ELF-1 (cell line): ENCODE measurements at regions not wholly inside any gene's neighbourhood (a gene's known extent, or its start where the extent isn't known, plus 50 kb on each side); places are given as distances from the start of the nearest gene placed in this dataset.
A peak's percentile ranks its signal among the peaks of the same experiment; 100 is the strongest.

Experiments used
- DNase-seq: peaks from one replicate; pipeline ENCODE4 v3.0.0-alpha.2; 2016; ENCODE audit warnings: low read depth, low spot score

- DNase-seq: peak; percentile 20
Measured at GRCh38 chr15:36458411-36458810, 121.0 kb upstream of the CDIN1 start.

GRCh38 chr15:36465304-36465703 is 114.1 kb upstream of the CDIN1 start:
- DNase-seq: no peak

- DNase-seq: no peak
Measured at GRCh38 chr15:36468746-36469145, 110.7 kb upstream of the CDIN1 start.

GRCh38 chr15:36469311-36469966 is 110.0 kb upstream of the CDIN1 start:
- DNase-seq: no peak

- DNase-seq: no peak
Measured at GRCh38 chr15:36472672-36473071, 106.8 kb upstream of the CDIN1 start.

GRCh38 chr15:36478561-36478960 is 100.9 kb upstream of the CDIN1 start:
- DNase-seq: no peak

GRCh38 chr15:36479200-36479896 is 100.1 kb upstream of the CDIN1 start:
- DNase-seq: no peak

- no peak for DNase-seq
Measured at GRCh38 chr15:36481156-36481555, 98.3 kb upstream of the CDIN1 start.

- DNase-seq: no peak
Measured at GRCh38 chr15:36483409-36483808, 96.0 kb upstream of the CDIN1 start.

GRCh38 chr15:36484038-36484778 is 95.2 kb upstream of the CDIN1 start:
- DNase-seq: no peak

GRCh38 chr15:36491912-36492311 is 87.5 kb upstream of the CDIN1 start:
- DNase-seq: no peak

GRCh38 chr15:36495456-36495991 is 83.9 kb upstream of the CDIN1 start:
- DNase-seq: no peak

- DNase-seq: no peak
Measured at GRCh38 chr15:36497901-36498300, 81.5 kb upstream of the CDIN1 start.

GRCh38 chr15:36498401-36498800 is 81.0 kb upstream of the CDIN1 start:
- DNase-seq: no peak

- no peak for DNase-seq
Measured at GRCh38 chr15:36498916-36499315, 80.5 kb upstream of the CDIN1 start.

GRCh38 chr15:36499412-36500389 is 79.7 kb upstream of the CDIN1 start:
- no peak for DNase-seq

GRCh38 chr15:36501063-36501678 is 78.3 kb upstream of the CDIN1 start:
- DNase-seq: peak; percentile 52

- DNase-seq: no peak
Measured at GRCh38 chr15:36502509-36502908, 76.9 kb upstream of the CDIN1 start.

- DNase-seq: no peak
Measured at GRCh38 chr15:36506733-36507356, 72.6 kb upstream of the CDIN1 start.

GRCh38 chr15:36507458-36507857 is 72.0 kb upstream of the CDIN1 start:
- no peak for DNase-seq
